GM23338 (cell line): ENCODE measurements at regions not wholly inside any gene's neighbourhood (a gene's known extent, or its start where the extent isn't known, plus 50 kb on each side); places are given as distances from the start of the nearest gene placed in this dataset.

Experiments used
- ATAC-seq: fragments of 200-7000 bp; cut with Tn5 transposase; 3 replicates; pipeline ENCODE4 v1.9.1; 2020
- DNase-seq: peaks from one replicate; pipeline ENCODE4 v3.0.0-alpha.2; 2015; ENCODE audit warnings: low spot score
- H2AFZ ChIP-seq: fragments of 200-600 bp; sonication (generic); 2 replicates; pipeline ENCODE4 v1.8.0; 2016; ENCODE audit warnings: antibody characterized with exemption, mild to moderate bottlenecking, moderate library complexity
- H3F3A ChIP-seq: fragments of 200-600 bp; sonication (generic); replicated peaks from 2 replicates; pipeline ENCODE4 v1.8.0; 2017; ENCODE audit warnings: antibody characterized with exemption, mixed run types, low read depth
- H3K27ac ChIP-seq: fragments of 200-600 bp; sonication (generic); 2 replicates; pipeline ENCODE4 v1.6.1; 2016; ENCODE audit warnings: low read depth
- H3K27me3 ChIP-seq: fragments of 200-600 bp; sonication (generic); 2 replicates; pipeline ENCODE4 v1.8.0; 2016; ENCODE audit warnings: mild to moderate bottlenecking, mixed run types, moderate library complexity; ENCODE audit not compliant: insufficient read depth
- H3K36me3 ChIP-seq: fragments of 200-600 bp; sonication (generic); 2 replicates; pipeline ENCODE4 v1.8.0; 2016; ENCODE audit warnings: mild to moderate bottlenecking; ENCODE audit not compliant: insufficient read depth
- H3K4me1 ChIP-seq: fragments of 200-600 bp; sonication (generic); 2 replicates; pipeline ENCODE4 v1.8.0; 2016; ENCODE audit warnings: mild to moderate bottlenecking, moderate library complexity; ENCODE audit not compliant: insufficient read depth
- H3K4me2 ChIP-seq: fragments of 200-600 bp; sonication (generic); 2 replicates; pipeline ENCODE4 v1.7.1; 2017; ENCODE audit warnings: mixed run types
- H3K4me3 ChIP-seq: fragments of 200-600 bp; sonication (generic); 2 replicates; pipeline ENCODE4 v1.6.1; 2016; ENCODE audit warnings: mixed run types
- H3K79me2 ChIP-seq: fragments of 200-600 bp; sonication (generic); replicated peaks from 2 replicates; pipeline ENCODE4 v1.8.0; 2017; ENCODE audit warnings: mild to moderate bottlenecking; ENCODE audit not compliant: insufficient read depth
- H3K9me2 ChIP-seq: fragments of 200-600 bp; sonication (generic); 2 replicates; pipeline ENCODE4 v1.8.0; 2017; ENCODE audit not compliant: insufficient read depth
- H4K20me1 ChIP-seq: fragments of 200-600 bp; sonication (generic); replicated peaks from 2 replicates; pipeline ENCODE4 v1.8.0; 2017; ENCODE audit warnings: mild to moderate bottlenecking; ENCODE audit not compliant: insufficient read depth
- H3K27ac Mint-ChIP-seq: 2 replicates; pipeline ENCODE4 v1.8.0; 2020; ENCODE audit warnings: inconsistent platforms, mild to moderate bottlenecking, moderate library complexity, mixed read lengths
- H3K27me3 Mint-ChIP-seq: 3 replicates; pipeline ENCODE4 v1.8.0; 2022; ENCODE audit warnings: low read depth, mild to moderate bottlenecking, moderate library complexity, mixed read lengths, inconsistent platforms; ENCODE audit not compliant: insufficient read depth, poor library complexity
- H3K36me3 Mint-ChIP-seq: 3 replicates; pipeline ENCODE4 v1.8.0; 2021; ENCODE audit warnings: low read depth, mild to moderate bottlenecking, inconsistent platforms, moderate library complexity, mixed read lengths
- H3K4me1 Mint-ChIP-seq: 3 replicates; pipeline ENCODE4 v1.8.0; 2020; ENCODE audit warnings: mild to moderate bottlenecking, inconsistent platforms, mixed read lengths
- H3K4me3 Mint-ChIP-seq: 3 replicates; pipeline ENCODE4 v1.8.0; 2021; ENCODE audit warnings: moderate library complexity, mild to moderate bottlenecking, inconsistent platforms, mixed read lengths
- H3K9me3 Mint-ChIP-seq: 3 replicates; pipeline ENCODE4 v1.8.0; 2020; ENCODE audit warnings: moderate library complexity, mild to moderate bottlenecking, inconsistent platforms, mixed read lengths
- CTCF ChIP-seq, 2 experiments: fragments of 200-600 bp in 1 of 2; sonication (generic) in 1 of 2; conservative IDR thresholded peaks; 2 replicates each; pipeline versions ENCODE4 v1.5.1 to v1.6.1; 2016 to 2017; ENCODE audit warnings: antibody characterized with exemption in 2 of 2, low read depth in 2 of 2, mild to moderate bottlenecking in 2 of 2, moderate library complexity in 1 of 2
- EZH2 ChIP-seq: fragments of 200-600 bp; sonication (generic); IDR thresholded peaks from one replicate; pipeline ENCODE4 v1.8.0; 2017; ENCODE audit warnings: antibody characterized with exemption, mild to moderate bottlenecking, low read depth; ENCODE audit not compliant: unreplicated experiment
- REST ChIP-seq: IDR thresholded peaks from one replicate; pipeline ENCODE4 v1.6.1; 2018; ENCODE audit warnings: antibody characterized with exemption; ENCODE audit not compliant: unreplicated experiment
- STAT1 ChIP-seq: IDR thresholded peaks from one replicate; pipeline ENCODE4 v1.6.1; 2016; ENCODE audit warnings: antibody characterized with exemption; ENCODE audit not compliant: unreplicated experiment
- ZNF331 ChIP-seq: fragments of 250-450 bp; sonication (Bioruptor Pico); IDR thresholded peaks from 2 replicates; pipeline ENCODE4 v1.5.0; 2020; ENCODE audit warnings: low read depth, mild to moderate bottlenecking, moderate library complexity

- H3K4me1 Mint-ChIP-seq: no peaks in the 10 kb centered on the region
Observed at GRCh38 chr2:40723194-40723593, 271.3 kb upstream of the SLC8A1 start.

More at GRCh38 chr2:40723194-40723593, 271.3 kb upstream of the SLC8A1 start:
- Histone ChIP-seq H4K20me1 (no peaks in the 10 kb centered on the region), H3K79me2 (no peaks in the 10 kb centered on the region), H3F3A (no peaks in the 10 kb centered on the region), H3K27ac (no peak overlapping the region), H3K27me3 (no peaks in the 10 kb centered on the region), H3K4me1 (no peaks in the 10 kb centered on the region), H3K4me3 (no peak overlapping the region), H2AFZ (no peak overlapping the region), H3K36me3 (no peaks in the 10 kb centered on the region), H3K4me2 (no peak overlapping the region), H3K9me2 (no peaks in the 10 kb centered on the region)
- DNase-seq: no peak
- Mint-ChIP-seq H3K36me3 (0 out of 3 replicates have a peak, but pooled peaks cover 3% of the 10 kb centered on the region), H3K4me3 (no peak overlapping the region), H3K27me3 (no peaks in the 10 kb centered on the region), H3K9me3 (peaks cover 8% of the 10 kb centered on the region; the same call in 1 of the 3 replicates), H3K27ac (no peak overlapping the region)
- TF ChIP-seq CTCF (conservative IDR thresholded peaks at IDR 0.05; ENCODE audit: low read depth in 2 of 2) (no peak), ZNF331 (no peak), REST (no peak), EZH2 (no peak), STAT1 (no peak)
- no peak for ATAC-seq
